Skeletal muscle cell (primary cell): ENCODE measurements at regions not wholly inside any gene's neighbourhood (a gene's known extent, or its start where the extent isn't known, plus 50 kb on each side); places are given as distances from the start of the nearest gene placed in this dataset.

Experiments
- DNase-seq: peaks from one replicate; pipeline ENCODE4 v3.0.0-alpha.2; 2010; ENCODE audit warnings: low read depth
- H3K4me3 ChIP-seq: 2 replicates; pipeline ENCODE4 v1.5.1; 2011; ENCODE audit warnings: low read depth, mild to moderate bottlenecking, control low read depth, low read length, moderate library complexity

GRCh38 chr3:86234506-86235254, 756.3 kb downstream of the VGLL3 start:
- no peak overlapping the region for H3K4me3 ChIP-seq
- no peak for DNase-seq

DNA sequence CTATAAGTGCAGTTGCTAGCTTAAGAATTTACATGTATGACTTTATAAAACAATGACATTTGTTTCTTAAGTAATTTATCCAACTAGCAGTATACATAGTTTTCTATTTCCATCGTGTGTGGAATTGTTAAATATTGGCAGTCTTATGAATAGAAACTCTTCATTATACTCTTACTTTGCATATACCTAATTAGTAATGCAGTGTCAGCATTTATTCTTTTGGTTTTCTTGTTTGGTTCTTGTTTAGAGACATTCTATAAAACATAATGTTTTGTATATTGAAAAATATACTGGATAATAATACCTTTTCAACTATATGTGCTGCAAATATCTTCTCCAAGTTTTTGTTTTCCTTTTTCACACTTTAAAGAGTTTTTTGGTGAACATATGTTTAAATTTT, 760.2 kb downstream of the VGLL3 start:
- no peak overlapping the region for H3K4me3 ChIP-seq

DNA sequence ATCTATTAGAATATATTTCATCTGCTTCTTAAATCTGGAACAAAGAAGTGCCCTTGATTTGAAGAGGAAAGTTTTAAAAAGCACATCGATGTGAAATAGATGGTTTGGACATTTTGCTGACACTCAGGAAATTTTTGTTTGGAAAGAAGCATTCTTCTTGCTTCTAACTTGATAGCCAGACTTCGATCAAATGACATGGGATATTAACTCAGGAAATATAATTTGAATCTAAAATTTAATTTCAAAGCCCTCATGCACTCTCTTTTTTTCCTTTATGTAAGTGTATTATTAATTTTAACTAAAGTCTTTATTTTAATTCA, 761.2 kb downstream of the VGLL3 start:
- no peak overlapping the region for H3K4me3 ChIP-seq
- DNase-seq, result no peak

More for the DNA sequence above, 760.2 kb downstream of the VGLL3 start:
- no peak for DNase-seq

DNA sequence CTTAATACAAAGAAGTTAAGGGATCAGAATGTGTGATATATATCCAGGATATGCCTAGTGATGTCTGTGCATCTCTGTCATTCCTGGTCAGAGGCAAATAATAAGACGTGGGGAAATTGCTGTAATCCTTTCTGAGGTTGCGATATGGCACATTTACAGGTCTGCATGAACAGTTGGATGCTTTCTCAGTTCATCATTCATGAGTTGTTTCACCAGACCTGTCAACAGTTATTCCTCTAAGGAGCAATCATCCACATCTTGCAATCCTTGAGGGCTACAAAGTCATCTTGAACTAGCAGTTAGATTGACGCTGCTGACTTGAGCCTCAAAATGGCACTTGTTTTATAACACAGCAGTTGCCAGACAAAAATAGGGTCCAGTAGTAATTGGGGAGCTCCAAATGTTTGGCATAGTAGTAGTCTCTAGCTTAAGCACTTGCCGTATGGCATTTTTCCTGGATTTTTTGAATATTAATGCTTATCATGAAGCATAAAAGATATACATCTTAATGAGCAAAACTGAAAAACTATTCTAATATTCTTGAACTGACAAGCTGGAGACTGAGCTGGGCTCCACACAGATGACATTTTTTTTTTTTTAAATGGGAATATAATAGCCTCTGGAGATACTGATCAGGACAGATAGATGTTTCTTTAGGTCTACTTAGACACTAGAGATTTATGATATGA, 761.7 kb downstream of the VGLL3 start:
- H3K4me3 ChIP-seq, result no peak overlapping the region
- no peak for DNase-seq

DNA sequence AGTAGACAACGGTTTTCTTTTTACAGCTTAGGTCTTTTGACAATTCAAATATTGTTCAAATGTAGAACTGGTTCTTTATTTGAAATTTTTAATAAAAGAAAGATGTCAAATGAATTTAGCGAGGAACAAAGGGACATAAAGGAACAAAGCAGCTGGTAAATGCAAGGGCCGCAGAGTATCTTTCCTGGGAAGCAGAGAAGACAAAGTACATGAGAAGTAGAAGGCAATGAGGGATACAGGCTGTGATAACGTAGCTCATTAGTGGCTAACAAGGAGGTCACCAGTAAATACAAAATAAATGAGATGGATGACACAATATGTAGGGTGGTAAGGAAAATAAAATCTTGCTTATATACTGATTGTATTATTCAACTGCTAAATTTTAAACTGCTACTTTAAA, 762.8 kb downstream of the VGLL3 start:
- no peak for DNase-seq
- no peak overlapping the region for H3K4me3 ChIP-seq

DNA sequence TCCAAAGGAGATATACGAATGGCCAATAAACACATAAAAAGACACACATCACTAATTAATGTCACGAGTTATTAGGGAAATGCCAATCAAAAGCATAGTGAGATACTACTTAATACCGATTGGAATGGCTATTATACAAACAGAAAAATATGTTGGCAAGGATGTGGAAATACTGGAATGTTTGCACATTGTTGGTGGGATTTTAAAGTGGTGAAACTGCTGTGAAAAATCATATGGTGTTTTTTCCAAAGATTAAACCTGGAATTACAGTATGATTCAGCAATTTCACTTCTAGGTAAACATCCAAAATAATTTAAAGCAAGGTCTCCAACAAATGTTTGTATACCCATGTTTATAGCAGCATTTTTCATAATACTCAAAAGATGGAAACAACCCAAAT, 765.5 kb downstream of the VGLL3 start:
- no peak for DNase-seq
- H3K4me3 ChIP-seq, result no peak overlapping the region

DNA sequence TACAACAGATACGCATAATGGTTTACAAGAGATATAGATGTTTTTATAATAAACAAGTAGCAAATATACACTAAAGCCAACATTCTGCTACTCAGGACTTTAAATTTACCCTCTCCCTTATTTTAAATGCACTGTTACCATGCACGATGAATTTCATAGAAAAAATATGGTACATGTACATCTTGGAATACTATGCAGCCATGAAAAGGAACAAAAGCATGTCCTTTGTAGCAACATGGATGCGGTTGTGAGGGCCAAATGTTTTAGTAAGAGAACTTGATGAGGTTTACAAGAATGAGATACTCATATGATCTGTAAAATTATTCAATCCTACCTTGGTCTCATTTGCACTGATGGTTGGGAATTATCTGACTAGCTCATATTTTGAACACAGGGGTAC, 769.3 kb downstream of the VGLL3 start:
- no peak for DNase-seq
- no peak overlapping the region for H3K4me3 ChIP-seq

GRCh38 chr3:86208772-86209171, 782.2 kb downstream of the VGLL3 start:
- DNase-seq, result no peak
- no peak overlapping the region for H3K4me3 ChIP-seq

- DNase-seq, result no peak
- H3K4me3 ChIP-seq, result no peak overlapping the region
Measured at GRCh38 chr3:86182606-86183005, 808.3 kb downstream of the VGLL3 start.

- DNase-seq, result no peak
Measured at GRCh38 chr3:86180696-86181095, 810.3 kb downstream of the VGLL3 start.

GRCh38 chr3:86178095-86178494, 812.9 kb downstream of the VGLL3 start:
- DNase-seq, result no peak

More at GRCh38 chr3:86180696-86181095, 810.3 kb downstream of the VGLL3 start:
- H3K4me3 ChIP-seq, result no peak overlapping the region

DNA sequence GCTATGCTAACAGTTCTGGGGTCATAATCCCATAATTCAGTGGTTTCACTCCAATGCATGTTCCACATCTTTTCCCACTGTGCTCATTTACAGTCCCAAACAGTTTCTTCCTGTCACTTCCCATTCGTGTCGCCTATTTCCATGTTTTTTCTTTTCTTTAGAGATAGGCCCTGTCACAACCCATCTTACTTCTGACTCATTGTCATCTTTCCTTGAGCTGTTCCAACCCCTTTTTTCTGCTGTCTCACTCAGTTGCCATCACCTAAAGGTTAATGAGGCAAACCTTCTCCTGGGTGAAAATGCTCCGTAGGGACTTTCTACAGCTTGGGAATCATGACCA, 814.5 kb downstream of the VGLL3 start:
- DNase-seq, result no peak
- no peak overlapping the region for H3K4me3 ChIP-seq

More at GRCh38 chr3:86178095-86178494, 812.9 kb downstream of the VGLL3 start:
- no peak overlapping the region for H3K4me3 ChIP-seq

- H3K4me3 ChIP-seq, result no peak overlapping the region
- DNase-seq, result no peak
Measured at GRCh38 chr3:86175593-86176444, 815.1 kb downstream of the VGLL3 start.

DNA sequence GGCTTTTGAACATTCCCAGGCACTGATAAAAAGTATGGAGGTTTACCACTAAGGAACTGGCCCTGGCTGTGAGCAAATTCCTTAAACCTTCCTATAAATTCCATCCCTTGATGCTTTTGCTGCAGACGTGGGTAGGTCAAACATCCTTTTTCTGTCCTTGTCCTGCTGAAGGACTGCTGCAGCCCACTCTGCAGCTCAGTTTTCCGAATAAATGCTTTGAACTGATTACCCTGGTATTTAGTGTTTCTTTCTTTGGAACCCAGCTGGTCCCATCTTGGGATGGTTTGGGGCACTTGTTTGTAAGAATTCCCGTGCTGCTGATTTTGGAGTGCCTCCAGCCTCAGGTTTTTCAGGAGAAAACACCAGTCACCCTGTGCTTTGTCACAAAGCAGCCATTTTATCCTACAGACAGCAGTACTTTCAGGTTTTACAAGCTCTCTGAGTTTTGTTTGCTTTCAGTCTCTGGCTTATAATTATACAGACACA, 815.9 kb downstream of the VGLL3 start:
- DNase-seq, result no peak
- no peak overlapping the region for H3K4me3 ChIP-seq

- DNase-seq, result no peak
- no peak overlapping the region for H3K4me3 ChIP-seq
Measured at GRCh38 chr3:86173401-86173800, 817.5 kb downstream of the VGLL3 start.

GRCh38 chr3:86168512-86168911, 822.4 kb downstream of the VGLL3 start:
- no peak for DNase-seq
- no peak overlapping the region for H3K4me3 ChIP-seq

DNA sequence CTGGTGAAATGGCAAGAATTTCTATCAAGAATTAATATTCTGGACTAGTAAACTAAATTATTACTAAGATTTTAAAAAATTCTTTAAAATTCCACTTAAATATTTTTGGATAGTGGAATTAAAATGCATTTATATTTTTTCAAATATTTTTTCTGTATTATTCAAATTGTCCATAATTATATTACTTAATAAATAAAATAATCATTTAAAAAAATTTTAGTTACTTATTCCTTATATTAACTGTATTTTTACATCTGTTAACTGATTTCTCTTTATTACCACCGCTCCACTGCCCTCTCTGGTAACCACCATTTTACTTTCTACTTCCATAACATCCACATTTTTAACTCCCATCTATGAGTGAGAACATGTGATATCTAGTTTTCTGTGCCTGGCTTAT, 828.4 kb downstream of the VGLL3 start:
- no peak overlapping the region for H3K4me3 ChIP-seq
- DNase-seq, result no peak

GRCh38 chr3:86161493-86161892, 829.5 kb downstream of the VGLL3 start:
- DNase-seq, result no peak
- no peak overlapping the region for H3K4me3 ChIP-seq

GRCh38 chr3:86152620-86153019, 838.3 kb downstream of the VGLL3 start:
- DNase-seq, result no peak
- no peak overlapping the region for H3K4me3 ChIP-seq

DNA sequence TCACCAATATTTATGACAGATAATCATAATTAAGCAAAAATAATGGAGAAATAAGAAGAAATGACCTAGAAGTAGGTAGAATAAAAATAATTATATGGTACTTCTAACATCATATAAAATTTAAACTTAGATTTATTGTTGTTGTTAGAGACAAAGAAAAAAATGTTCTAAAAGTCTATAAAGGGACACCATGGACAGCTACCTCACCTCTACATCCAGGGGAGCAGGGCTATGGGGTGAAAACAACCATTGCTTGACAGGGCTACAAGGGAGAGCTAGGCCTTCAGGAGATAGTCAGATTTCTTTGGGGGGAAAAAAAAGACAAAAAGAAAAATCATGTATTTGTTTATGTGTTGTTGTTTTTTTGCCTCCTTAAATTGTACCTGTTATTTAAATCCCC, 841.9 kb downstream of the VGLL3 start:
- no peak overlapping the region for H3K4me3 ChIP-seq
- no peak for DNase-seq
